OCI-LY3 (cell line): ENCODE measurements at regions not wholly inside any gene's neighbourhood (a gene's known extent, or its start where the extent isn't known, plus 50 kb on each side); places are given as distances from the start of the nearest gene placed in this dataset.

Source experiments
- H2AFZ ChIP-seq: fragments of 200-600, 300-600 bp; shearing (Covaris generic); 2 replicates; pipeline ENCODE4 v1.6.0; 2014; ENCODE audit warnings: antibody characterized with exemption, low read depth, low read length
- H3K27ac ChIP-seq: fragments of 200-600, 300-600 bp; sonication (generic); 2 replicates; pipeline ENCODE4 v1.5.1; 2014; ENCODE audit warnings: mild to moderate bottlenecking, low read length, moderate library complexity, mixed read lengths
- H3K27me3 ChIP-seq: fragments of 200-600, 300-600 bp; sonication (generic); 2 replicates; pipeline ENCODE4 v1.6.1; 2014; ENCODE audit warnings: low read depth, low read length, mixed read lengths
- H3K36me3 ChIP-seq: fragments of 200-600, 300-600 bp; sonication (generic); replicated peaks from 2 replicates; pipeline ENCODE3; 2014; ENCODE audit warnings: low read depth, low read length, mixed read lengths
- H3K4me1 ChIP-seq: fragments of 300-600, 200-600 bp; sonication (generic); 2 replicates; pipeline ENCODE4 v1.6.1; 2014; ENCODE audit warnings: low read length, mixed read lengths
- H3K4me2 ChIP-seq: fragments of 200-600, 300-600 bp; sonication (generic); 2 replicates; pipeline ENCODE4 v1.6.1; 2014; ENCODE audit warnings: low read length, mixed read lengths
- H3K4me3 ChIP-seq: fragments of 300-600, 200-600 bp; sonication (generic); 2 replicates; pipeline ENCODE4 v1.5.1; 2014; ENCODE audit warnings: antibody characterized with exemption, mild to moderate bottlenecking, low read length, moderate library complexity
- H3K79me2 ChIP-seq: fragments of 300-600, 200-600 bp; shearing (Covaris generic); 2 replicates; pipeline ENCODE4 v1.6.1; 2014; ENCODE audit warnings: mild to moderate bottlenecking, low read length, mixed read lengths
- H3K9ac ChIP-seq: fragments of 300-600, 200-600 bp; shearing (Covaris generic); 2 replicates; pipeline ENCODE4 v1.6.0; 2014; ENCODE audit warnings: mild to moderate bottlenecking, low read length, moderate library complexity
- H3K9me3 ChIP-seq: fragments of 200-600, 300-600 bp; shearing (Covaris generic); 2 replicates; pipeline ENCODE4 v1.6.1; 2014; ENCODE audit warnings: low read length, mixed read lengths; ENCODE audit not compliant: insufficient read depth
- H4K20me1 ChIP-seq: fragments of 200-600, 300-600 bp; sonication (generic); 2 replicates; pipeline ENCODE4 v1.6.1; 2016; ENCODE audit warnings: low read length, mixed read lengths; ENCODE audit not compliant: insufficient read depth
- EZH2phosphoT487 ChIP-seq: fragments of 200-600 bp; shearing (Covaris generic); IDR thresholded peaks from 2 replicates; pipeline ENCODE4 v1.6.1; 2018; ENCODE audit warnings: antibody characterized with exemption, mixed run types, low read depth
- TF ChIP-seq, protein P1 (sequence below): fragments of 200-600, 300-600 bp; sonication (generic); IDR thresholded peaks from 2 replicates; pipeline ENCODE4 v1.5.1; 2014; ENCODE audit warnings: antibody characterized with exemption, low read length, low read depth

DNA sequence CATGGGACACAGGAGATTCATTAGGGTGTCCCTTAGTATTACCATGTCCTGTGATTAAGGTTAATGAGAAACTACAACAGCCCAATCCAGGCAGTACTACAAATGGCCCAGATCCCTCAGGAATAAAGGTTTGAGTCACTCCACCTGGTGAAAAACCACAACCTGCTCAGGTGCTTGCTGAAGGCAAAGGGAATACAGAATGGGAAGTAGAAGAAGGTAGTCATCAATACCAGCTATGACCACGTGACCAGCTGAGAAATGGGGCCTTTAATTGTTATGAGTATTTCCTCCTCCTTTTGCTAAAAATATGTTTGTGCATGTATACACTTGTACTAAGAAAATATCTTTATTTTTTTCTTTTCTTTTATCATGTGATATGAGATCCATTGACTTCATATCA lies 91.1 kb upstream of the ADAMTS5 start:
- Histone ChIP-seq H4K20me1 (no peaks in the 10 kb centered on the region), H3K4me1 (no peaks in the 10 kb centered on the region), H3K36me3 (no peaks in the 10 kb centered on the region), H3K27me3 (no peaks in the 10 kb centered on the region), H3K4me3 (no peak overlapping the region), H3K4me2 (no peak overlapping the region), H3K9me3 (0 out of 2 replicates have a peak, but pooled peaks cover 5% of the 10 kb centered on the region), H3K79me2 (no peaks in the 10 kb centered on the region), H2AFZ (no peak overlapping the region), H3K9ac (no peak overlapping the region), H3K27ac (no peak overlapping the region)
- TF ChIP-seq, protein P1, sequence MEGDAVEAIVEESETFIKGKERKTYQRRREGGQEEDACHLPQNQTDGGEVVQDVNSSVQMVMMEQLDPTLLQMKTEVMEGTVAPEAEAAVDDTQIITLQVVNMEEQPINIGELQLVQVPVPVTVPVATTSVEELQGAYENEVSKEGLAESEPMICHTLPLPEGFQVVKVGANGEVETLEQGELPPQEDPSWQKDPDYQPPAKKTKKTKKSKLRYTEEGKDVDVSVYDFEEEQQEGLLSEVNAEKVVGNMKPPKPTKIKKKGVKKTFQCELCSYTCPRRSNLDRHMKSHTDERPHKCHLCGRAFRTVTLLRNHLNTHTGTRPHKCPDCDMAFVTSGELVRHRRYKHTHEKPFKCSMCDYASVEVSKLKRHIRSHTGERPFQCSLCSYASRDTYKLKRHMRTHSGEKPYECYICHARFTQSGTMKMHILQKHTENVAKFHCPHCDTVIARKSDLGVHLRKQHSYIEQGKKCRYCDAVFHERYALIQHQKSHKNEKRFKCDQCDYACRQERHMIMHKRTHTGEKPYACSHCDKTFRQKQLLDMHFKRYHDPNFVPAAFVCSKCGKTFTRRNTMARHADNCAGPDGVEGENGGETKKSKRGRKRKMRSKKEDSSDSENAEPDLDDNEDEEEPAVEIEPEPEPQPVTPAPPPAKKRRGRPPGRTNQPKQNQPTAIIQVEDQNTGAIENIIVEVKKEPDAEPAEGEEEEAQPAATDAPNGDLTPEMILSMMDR = no peak

DNA sequence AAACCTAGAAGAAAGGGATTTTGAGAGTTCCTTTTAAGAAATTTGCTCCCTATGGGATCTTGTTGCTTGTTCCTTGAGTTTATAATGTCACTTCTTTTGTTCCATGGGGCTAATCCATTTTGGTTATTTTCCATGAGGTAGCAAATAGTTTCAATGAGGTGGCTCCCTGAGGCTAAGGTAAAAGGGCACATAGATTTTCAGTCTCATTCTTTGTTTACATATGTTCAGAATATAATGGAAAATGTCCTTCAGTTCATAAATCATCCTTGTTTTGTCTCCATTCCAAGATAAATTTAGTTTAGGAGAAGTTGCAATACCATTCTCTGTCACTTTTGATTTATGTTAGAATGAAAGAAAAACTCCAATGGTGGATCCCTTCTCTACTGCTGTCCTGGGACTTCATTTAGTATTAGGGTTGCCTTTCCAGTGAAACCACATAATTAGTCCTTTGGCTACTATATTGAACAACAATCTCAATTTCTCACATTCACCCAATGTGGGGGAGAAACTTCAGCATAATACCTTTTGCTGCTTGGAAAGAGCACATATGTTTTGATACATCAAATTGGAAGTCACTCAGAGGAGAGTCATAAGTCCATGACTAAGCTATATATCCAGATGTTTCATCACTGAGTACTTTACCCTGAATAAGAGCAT lies 80.9 kb upstream of the ADAMTS5 start:
- Histone ChIP-seq H3K27ac (no peak overlapping the region), H4K20me1 (no peaks in the 10 kb centered on the region), H3K9ac (no peak overlapping the region), H3K79me2 (no peaks in the 10 kb centered on the region), H3K4me2 (no peak overlapping the region), H3K4me3 (no peak overlapping the region), H3K27me3 (no peaks in the 10 kb centered on the region), H3K36me3 (no peaks in the 10 kb centered on the region), H2AFZ (no peak overlapping the region), H3K4me1 (no peaks in the 10 kb centered on the region), H3K9me3 (no peaks in the 10 kb centered on the region)
- TF ChIP-seq, protein P1 = no peak
- TF ChIP-seq EZH2phosphoT487 = no peak

DNA sequence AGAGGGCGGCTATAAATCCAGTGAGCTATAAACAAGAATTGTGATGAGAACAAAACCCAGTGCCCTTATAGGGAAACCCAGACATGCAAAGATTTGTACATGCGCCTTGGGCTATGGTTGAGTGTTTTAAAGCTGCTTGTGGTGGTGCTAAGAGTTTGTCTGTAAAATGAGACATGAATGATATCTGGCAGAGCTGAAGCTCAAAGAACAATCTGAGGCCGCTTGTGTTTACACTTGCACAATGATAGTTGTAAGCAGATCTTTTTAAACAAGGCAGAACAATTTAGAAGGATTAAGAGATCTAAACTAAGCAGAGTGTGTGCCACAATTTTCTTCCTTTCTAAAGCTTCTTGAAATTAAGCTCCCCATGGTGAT lies 80.4 kb upstream of the ADAMTS5 start:
- Histone ChIP-seq H3K36me3 (no peaks in the 10 kb centered on the region), H3K27me3 (no peaks in the 10 kb centered on the region), H4K20me1 (no peaks in the 10 kb centered on the region), H3K27ac (no peak overlapping the region), H3K79me2 (no peaks in the 10 kb centered on the region), H3K9me3 (no peaks in the 10 kb centered on the region), H2AFZ (no peak overlapping the region), H3K4me3 (no peak overlapping the region), H3K4me2 (no peak overlapping the region), H3K9ac (no peak overlapping the region), H3K4me1 (no peaks in the 10 kb centered on the region)
- no peak for TF ChIP-seq EZH2phosphoT487
- TF ChIP-seq, protein P1 = no peak

DNA sequence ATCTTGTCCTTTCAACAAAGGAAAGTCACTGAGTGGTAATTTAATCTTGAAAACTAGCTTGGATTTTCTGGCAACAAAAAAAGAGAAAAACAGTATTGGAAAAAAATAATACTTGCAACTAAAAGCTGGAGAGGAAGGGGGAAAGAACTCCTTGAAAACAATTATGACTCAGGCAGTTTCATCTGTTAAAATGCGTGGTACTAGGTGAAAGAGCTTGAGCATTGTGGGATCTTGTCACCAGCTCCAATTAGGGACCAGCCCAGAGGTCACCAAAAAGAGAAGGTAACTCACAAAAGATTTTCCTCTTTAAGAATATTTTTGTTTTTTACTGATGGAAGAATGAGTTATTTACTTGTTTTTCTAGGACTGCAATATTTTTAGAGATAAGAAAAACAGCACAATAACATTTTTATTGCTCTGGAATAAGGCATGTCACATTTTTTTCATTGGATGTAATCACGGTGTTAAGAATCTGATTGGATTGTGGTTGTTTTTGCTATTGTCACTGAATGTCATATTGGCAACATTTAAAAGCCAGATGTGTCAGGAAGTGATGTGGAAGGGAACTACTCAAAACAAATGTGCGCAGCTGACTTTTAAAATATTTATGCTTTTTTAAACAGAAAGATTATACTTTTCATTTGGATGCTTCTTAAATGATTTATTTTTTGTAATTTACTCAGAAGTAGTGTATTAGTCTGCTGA lies 78.5 kb upstream of the ADAMTS5 start:
- Histone ChIP-seq H3K4me2 (no peak overlapping the region), H4K20me1 (no peaks in the 10 kb centered on the region), H3K36me3 (no peaks in the 10 kb centered on the region), H3K27me3 (no peaks in the 10 kb centered on the region), H2AFZ (no peak overlapping the region), H3K4me3 (no peak overlapping the region), H3K9ac (no peak overlapping the region), H3K79me2 (no peaks in the 10 kb centered on the region), H3K4me1 (no peaks in the 10 kb centered on the region), H3K27ac (no peak overlapping the region), H3K9me3 (no peaks in the 10 kb centered on the region)
- TF ChIP-seq EZH2phosphoT487 = no peak
- TF ChIP-seq, protein P1 = no peak
